DOHH2 (cell line): ENCODE measurements at regions not wholly inside any gene's neighbourhood (a gene's known extent, or its start where the extent isn't known, plus 50 kb on each side); places are given as distances from the start of the nearest gene placed in this dataset.

Experiments
- H3F3A ChIP-seq: fragments of 200-600 bp; sonication (generic), shearing (Covaris generic); 2 replicates; pipeline ENCODE4 v1.6.0; 2016; ENCODE audit warnings: antibody characterized with exemption, mild to moderate bottlenecking; ENCODE audit not compliant: control insufficient read depth, insufficient read depth
- H3K27ac ChIP-seq: fragments of 200-600 bp; sonication (generic); 2 replicates; pipeline ENCODE4 v1.5.1; 2014; ENCODE audit warnings: low read depth, mild to moderate bottlenecking, low read length, moderate library complexity
- H3K27me3 ChIP-seq: fragments of 200-600 bp; sonication (generic); 2 replicates; pipeline ENCODE4 v1.6.1; 2014; ENCODE audit warnings: mild to moderate bottlenecking, low read length, mixed read lengths; ENCODE audit not compliant: control insufficient read depth
- H3K36me3 ChIP-seq: fragments of 200-600 bp; sonication (generic); 2 replicates; pipeline ENCODE4 v1.6.1; 2014; ENCODE audit warnings: mild to moderate bottlenecking, low read length, moderate library complexity, mixed read lengths; ENCODE audit not compliant: control insufficient read depth
- H3K4me1 ChIP-seq: fragments of 200-600 bp; sonication (generic); 2 replicates; pipeline ENCODE4 v1.6.1; 2014; ENCODE audit warnings: mild to moderate bottlenecking, low read length, mixed read lengths; ENCODE audit not compliant: control insufficient read depth
- H3K4me2 ChIP-seq: fragments of 200-600 bp; sonication (generic); 2 replicates; pipeline ENCODE4 v1.6.0; 2014; ENCODE audit warnings: mild to moderate bottlenecking, low read length, moderate library complexity
- H3K4me3 ChIP-seq: fragments of 200-600 bp; sonication (generic); 2 replicates; pipeline ENCODE4 v1.5.1; 2014; ENCODE audit warnings: mild to moderate bottlenecking, low read length, mixed read lengths
- H3K79me2 ChIP-seq: fragments of 200-600 bp; sonication (generic); 2 replicates; pipeline ENCODE4 v1.6.1; 2014; ENCODE audit warnings: mild to moderate bottlenecking, low read length, mixed read lengths; ENCODE audit not compliant: control insufficient read depth
- H3K9me2 ChIP-seq: fragments of 200-600 bp; sonication (generic); replicated peaks from 2 replicates; pipeline ENCODE4 v1.6.1; 2014; ENCODE audit warnings: mild to moderate bottlenecking, low read length, mixed read lengths; ENCODE audit not compliant: control insufficient read depth
- H3K9me3 ChIP-seq: fragments of 200-600 bp; sonication (generic); 2 replicates; pipeline ENCODE4 v1.6.1; 2014; ENCODE audit warnings: antibody characterized with exemption, low read length, mixed read lengths; ENCODE audit not compliant: control insufficient read depth, insufficient read depth
- H4K20me1 ChIP-seq: fragments of 200-600 bp; sonication (generic); 2 replicates; pipeline ENCODE4 v1.6.0; 2014; ENCODE audit warnings: low read depth, mild to moderate bottlenecking, antibody characterized with exemption, low read length, moderate library complexity; ENCODE audit not compliant: control insufficient read depth, insufficient read depth
- EZH2phosphoT487 ChIP-seq: fragments of 200-600 bp; sonication (generic); IDR thresholded peaks from 2 replicates; pipeline ENCODE4 v1.6.1; 2017; ENCODE audit warnings: borderline replicate concordance, mild to moderate bottlenecking, antibody characterized with exemption, low read length, moderate library complexity, mixed read lengths
- TF ChIP-seq, protein P1 (sequence below): fragments of 200-600 bp; sonication (generic); IDR thresholded peaks from one replicate; pipeline ENCODE4 v1.5.1; 2014; ENCODE audit warnings: antibody characterized with exemption, mild to moderate bottlenecking, low read depth, low read length; ENCODE audit not compliant: poor library complexity, severe bottlenecking

DNA sequence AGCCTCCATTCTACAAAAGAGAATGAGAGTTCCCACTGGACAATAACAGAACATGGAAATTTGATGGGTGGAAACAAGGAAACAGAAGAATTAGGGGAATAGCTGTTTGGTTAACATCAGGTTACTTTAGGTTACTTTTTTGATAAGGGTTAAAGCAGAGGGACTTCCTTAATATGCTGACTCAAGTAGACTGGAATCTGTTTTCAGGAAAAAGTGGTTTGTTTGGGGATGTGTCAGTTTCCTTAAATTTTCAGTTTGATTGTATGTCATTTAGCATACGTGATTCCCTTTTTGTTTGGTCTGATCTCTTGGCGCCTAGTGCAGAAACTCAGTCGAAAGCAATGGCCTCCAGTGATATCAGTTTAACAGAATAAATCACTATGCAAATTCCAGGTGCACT lies 411.8 kb upstream of the GRM7 start:
- Histone ChIP-seq H3K4me3 (no peak overlapping the region), H3K4me2 (no peak overlapping the region), H3K9me2 (no peaks in the 10 kb centered on the region), H3K4me1 (no peaks in the 10 kb centered on the region), H3F3A (no peaks in the 10 kb centered on the region), H3K9me3 (no peaks in the 10 kb centered on the region), H3K27me3 (no peaks in the 10 kb centered on the region), H3K27ac (no peak overlapping the region), H4K20me1 (no peaks in the 10 kb centered on the region), H3K79me2 (no peaks in the 10 kb centered on the region), H3K36me3 (no peaks in the 10 kb centered on the region)
- no peak for TF ChIP-seq EZH2phosphoT487
- TF ChIP-seq, protein P1, sequence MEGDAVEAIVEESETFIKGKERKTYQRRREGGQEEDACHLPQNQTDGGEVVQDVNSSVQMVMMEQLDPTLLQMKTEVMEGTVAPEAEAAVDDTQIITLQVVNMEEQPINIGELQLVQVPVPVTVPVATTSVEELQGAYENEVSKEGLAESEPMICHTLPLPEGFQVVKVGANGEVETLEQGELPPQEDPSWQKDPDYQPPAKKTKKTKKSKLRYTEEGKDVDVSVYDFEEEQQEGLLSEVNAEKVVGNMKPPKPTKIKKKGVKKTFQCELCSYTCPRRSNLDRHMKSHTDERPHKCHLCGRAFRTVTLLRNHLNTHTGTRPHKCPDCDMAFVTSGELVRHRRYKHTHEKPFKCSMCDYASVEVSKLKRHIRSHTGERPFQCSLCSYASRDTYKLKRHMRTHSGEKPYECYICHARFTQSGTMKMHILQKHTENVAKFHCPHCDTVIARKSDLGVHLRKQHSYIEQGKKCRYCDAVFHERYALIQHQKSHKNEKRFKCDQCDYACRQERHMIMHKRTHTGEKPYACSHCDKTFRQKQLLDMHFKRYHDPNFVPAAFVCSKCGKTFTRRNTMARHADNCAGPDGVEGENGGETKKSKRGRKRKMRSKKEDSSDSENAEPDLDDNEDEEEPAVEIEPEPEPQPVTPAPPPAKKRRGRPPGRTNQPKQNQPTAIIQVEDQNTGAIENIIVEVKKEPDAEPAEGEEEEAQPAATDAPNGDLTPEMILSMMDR = no peak

DNA sequence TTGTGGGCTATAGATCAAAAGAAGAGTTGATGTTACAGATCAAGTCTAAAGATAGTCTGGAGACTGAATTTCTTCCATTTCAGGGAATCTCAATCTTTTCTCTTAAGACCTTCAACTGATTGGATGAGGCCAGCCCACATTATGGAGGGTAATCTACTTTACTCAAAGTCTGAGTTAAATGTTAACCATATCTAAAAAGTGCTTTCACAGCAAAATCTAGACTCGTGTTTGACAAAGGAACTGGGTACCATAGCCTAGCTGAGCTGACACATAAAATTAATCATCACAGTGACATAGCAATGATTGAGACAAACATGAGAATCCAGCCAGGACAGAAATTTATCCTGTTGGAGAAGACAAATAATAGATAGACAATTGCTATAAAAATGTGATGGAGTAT lies 407.9 kb upstream of the GRM7 start:
- no peaks in the 10 kb centered on the region for H3K27me3 ChIP-seq
- no peaks in the 10 kb centered on the region for H3K9me2 ChIP-seq
- H3F3A ChIP-seq = no peaks in the 10 kb centered on the region
- TF ChIP-seq EZH2phosphoT487 = no peak
- TF ChIP-seq, protein P1 = no peak
- H3K27ac ChIP-seq = no peak overlapping the region
- H4K20me1 ChIP-seq = no peaks in the 10 kb centered on the region
- no peaks in the 10 kb centered on the region for H3K79me2 ChIP-seq
- H3K36me3 ChIP-seq = no peaks in the 10 kb centered on the region
- H3K4me2 ChIP-seq = no peak overlapping the region
- no peak overlapping the region for H3K4me3 ChIP-seq
- no peaks in the 10 kb centered on the region for H3K4me1 ChIP-seq
- no peaks in the 10 kb centered on the region for H3K9me3 ChIP-seq

DNA sequence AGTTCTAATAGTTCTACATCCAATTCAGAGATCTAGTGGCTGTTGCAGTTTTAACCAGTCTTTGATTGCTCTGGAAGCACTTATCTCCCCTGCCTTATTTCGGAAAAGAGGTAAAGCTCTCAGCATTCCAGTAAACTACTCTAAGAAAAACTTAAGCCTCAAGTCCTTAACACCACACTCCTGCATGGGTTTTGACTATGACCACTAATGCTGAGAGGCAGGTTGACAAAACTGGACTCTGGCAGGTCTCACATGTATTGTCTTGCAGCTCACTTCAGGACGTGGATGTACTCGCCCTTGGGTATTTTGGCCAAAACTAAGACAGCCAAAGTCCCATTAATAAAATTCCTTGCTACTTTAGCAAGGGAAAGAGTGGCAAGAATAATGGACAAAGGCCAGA lies 405.9 kb upstream of the GRM7 start:
- H3K27me3 ChIP-seq = no peaks in the 10 kb centered on the region
- no peaks in the 10 kb centered on the region for H3K4me1 ChIP-seq
- no peaks in the 10 kb centered on the region for H3K36me3 ChIP-seq
- H3K4me2 ChIP-seq = no peak overlapping the region
- no peak overlapping the region for H3K27ac ChIP-seq
- H3K9me2 ChIP-seq = no peaks in the 10 kb centered on the region
- no peak overlapping the region for H3K4me3 ChIP-seq
- no peak for TF ChIP-seq EZH2phosphoT487
- TF ChIP-seq, protein P1 = no peak
- no peaks in the 10 kb centered on the region for H3K9me3 ChIP-seq
- no peaks in the 10 kb centered on the region for H3F3A ChIP-seq
- H3K79me2 ChIP-seq = no peaks in the 10 kb centered on the region
- H4K20me1 ChIP-seq = no peaks in the 10 kb centered on the region

DNA sequence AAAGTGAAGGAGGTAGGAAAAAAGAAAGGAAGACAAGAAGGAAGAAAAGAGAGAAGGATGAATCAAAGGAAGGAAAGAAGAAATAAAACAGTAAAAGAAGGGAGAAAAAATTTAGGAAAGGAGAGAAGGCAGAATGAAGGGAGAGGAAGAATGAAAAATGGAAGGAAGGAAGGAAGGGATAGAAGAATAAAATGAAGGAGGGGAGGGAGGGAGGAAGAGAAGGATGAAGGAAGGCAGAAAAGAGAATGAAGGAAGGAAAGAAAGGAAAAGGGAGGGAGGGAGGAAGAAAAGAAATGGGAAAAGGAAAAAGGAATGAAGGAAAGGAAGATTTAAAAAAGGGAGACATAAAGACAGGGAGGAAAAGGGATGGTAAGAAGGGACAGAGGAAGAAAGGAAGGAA lies 393.7 kb upstream of the GRM7 start:
- no peaks in the 10 kb centered on the region for H3K9me2 ChIP-seq
- H3K36me3 ChIP-seq = no peaks in the 10 kb centered on the region
- no peak overlapping the region for H3K4me3 ChIP-seq
- no peaks in the 10 kb centered on the region for H3K9me3 ChIP-seq
- no peaks in the 10 kb centered on the region for H3K4me1 ChIP-seq
- H3K79me2 ChIP-seq = no peaks in the 10 kb centered on the region
- H4K20me1 ChIP-seq = no peaks in the 10 kb centered on the region
- no peaks in the 10 kb centered on the region for H3F3A ChIP-seq
- H3K4me2 ChIP-seq = no peak overlapping the region
- H3K27me3 ChIP-seq = no peaks in the 10 kb centered on the region
- H3K27ac ChIP-seq = no peak overlapping the region
- TF ChIP-seq, protein P1 = no peak
- no peak for TF ChIP-seq EZH2phosphoT487
